ENCODE measurements at regions not wholly inside any gene's neighbourhood (a gene's known extent, or its start where the extent isn't known, plus 50 kb on each side); places are given as distances from the start of the nearest gene placed in this dataset.

DNA sequence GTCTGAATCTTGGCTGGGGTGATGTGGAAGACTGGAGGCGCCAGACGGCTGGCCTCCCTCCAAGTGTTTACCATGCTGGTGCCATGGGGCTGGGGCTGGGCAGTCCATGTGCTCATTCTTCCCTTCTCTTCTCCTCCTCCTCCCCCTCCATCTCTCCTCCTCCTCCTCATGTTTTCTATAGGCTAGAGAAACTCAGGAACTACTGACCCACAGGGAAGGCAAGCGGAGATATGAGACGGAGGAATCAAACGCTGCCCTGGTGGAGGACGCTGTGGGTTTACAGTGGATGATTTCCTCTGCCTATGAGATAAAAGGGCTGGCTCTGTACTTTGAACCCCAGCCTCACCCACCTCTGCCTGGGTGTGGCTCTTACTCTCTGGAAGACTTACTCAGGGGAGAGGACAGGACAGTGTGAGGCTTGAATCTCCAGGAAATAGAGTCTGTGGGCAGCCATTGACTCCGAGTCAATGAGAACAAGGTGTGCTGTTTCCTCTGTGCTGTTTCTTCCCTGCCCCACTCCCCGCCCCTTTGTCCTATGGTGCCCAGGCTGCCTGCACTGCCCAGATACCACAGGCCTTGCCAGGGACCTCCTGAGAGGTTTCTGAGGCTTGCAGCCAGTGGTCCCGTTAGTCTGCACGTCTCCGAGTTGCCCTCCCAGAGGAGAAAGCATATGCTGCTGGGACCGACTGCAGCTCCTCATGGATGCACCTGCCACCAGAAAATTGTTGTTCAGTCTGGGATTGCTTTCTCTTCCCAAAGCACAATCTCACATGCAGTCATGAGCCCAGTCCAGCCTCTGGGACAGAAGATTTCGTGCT lies 132.6 kb upstream of the ARHGAP5 start:
- DNase-seq, result no peak

GRCh38 chr14:31945074-31945613 lies 132.0 kb upstream of the ARHGAP5 start:
- DNase-seq, result no peak

DNA sequence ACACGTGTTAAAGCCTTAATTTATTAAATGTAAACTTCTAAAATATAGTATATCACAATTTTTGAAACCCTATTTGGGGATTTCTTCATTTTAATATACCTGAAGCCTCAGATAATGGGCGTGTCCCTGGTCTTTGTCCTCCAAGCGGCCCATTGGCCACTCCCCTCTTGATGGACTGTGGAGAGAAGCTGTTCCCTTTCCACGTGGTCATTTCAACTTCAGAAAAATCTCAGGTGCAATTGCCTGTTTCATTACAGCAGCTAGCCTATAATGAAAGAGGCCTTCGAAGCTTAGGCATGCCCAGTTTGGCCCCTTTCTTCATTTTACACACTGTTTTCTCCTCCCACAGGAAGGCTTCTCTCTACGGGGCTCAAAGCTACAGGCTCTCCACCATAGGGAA lies 131.4 kb upstream of the ARHGAP5 start:
- DNase-seq, result no peak

DNA sequence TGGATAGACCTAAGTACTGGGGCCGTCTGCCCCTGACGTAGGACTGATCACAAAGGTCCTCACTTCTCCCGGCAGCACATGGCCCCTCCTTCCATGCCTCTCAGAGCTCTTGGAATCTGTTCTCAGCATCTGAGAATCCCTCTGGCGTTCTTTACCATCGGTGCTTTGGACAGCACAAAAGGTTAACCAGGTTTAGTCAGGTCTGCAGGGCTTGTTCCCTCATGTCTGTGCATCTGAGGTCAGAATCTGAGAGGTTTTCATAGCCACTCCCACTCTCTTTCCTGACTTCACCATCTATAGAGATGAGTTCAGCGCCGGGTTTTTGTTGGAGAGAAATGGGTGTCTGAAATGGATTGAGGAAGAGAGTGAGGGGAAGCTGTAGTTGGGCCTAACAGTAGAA lies 130.0 kb upstream of the ARHGAP5 start:
- DNase-seq, result no peak

DNA sequence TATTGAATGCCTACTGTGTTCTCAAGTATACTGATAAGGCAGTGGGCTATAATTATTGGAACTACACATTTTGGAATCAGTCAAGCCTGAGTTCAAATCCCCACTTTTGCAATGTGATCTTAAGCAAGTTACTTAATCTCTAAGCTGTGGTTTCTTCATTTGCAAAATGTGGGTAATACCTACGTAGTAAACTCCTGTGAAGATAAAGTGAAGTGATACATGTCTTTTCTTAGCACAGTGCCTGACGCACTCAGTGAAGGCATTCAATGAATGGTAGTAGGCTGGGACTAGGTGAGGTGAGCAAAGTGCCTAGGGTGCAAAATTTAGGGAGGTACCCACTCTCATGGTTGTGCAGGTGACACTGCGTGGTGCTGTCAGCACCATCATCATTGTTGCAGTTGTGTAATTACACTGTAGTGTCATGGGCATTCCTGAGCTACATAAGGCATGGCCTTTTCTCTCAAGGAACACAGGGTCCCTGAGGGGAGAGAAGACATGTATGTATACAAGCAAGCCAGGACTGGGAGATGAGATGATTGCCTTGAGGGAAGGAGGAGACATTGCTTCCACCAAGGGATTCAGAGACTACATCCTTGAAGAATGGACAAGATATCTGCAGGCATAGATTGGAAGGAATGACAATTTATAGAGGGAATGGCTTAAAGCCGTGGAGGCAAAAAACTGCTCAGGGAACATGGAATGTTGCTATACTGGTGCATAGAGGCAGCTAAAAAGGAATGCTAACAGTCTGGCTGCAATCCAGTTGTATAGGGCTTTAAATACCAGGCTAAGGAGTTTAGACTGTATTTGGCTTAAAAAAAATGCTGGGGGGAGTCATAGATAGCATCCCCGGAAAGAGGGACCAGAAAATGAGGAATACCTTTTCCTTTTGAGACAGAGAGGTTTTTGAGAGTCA lies 129.2 kb upstream of the ARHGAP5 start:
- DNase-seq, result no peak

DNA sequence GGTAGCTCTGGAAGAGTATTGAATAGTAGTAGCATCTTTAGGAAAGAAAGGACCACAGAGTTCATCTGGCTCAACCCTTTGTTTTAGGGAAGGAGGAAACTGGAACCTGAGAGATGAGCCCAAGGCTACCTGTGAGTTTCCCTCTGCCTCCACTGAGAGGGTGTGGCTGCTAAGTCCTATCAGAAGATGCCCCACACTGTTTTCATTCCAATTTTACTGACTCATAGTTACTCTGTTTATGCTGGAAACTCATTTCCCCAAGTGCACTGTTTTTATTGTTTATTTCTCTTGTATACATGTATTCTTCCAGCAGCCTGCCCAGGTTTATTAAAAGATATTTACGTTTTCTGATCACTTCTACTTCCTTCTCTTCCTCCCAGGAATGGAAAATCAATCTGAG lies 127.4 kb upstream of the ARHGAP5 start:
- DNase-seq, result no peak

DNA sequence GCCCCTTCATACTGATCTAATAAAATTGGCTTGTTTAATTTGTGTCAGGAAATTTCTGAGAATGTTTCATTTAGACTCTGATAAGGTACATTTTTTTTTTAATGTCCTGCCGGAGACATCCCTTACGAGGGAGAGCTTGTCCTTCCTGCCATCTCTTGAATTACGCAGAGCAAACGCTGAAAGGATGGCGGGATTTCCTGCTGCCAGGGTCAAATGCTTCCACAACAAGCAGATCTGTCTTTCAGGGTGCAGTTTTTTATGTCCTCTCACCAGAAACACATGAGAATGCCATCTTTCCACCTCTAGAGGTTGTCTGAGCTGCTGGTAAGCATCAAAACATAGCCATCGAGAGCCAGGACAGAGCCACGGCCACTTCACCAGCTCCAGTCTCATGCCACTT lies 126.8 kb upstream of the ARHGAP5 start:
- DNase-seq, result no peak

GRCh38 chr14:31950764-31951637 lies 126.1 kb upstream of the ARHGAP5 start:
- DNase-seq, result peak; percentile 63

GRCh38 chr14:31951638-31951964 lies 125.5 kb upstream of the ARHGAP5 start:
- DNase-seq, result no peak

- no peak for DNase-seq
Observed at GRCh38 chr14:31952573-31952972, 124.5 kb upstream of the ARHGAP5 start.

DNA sequence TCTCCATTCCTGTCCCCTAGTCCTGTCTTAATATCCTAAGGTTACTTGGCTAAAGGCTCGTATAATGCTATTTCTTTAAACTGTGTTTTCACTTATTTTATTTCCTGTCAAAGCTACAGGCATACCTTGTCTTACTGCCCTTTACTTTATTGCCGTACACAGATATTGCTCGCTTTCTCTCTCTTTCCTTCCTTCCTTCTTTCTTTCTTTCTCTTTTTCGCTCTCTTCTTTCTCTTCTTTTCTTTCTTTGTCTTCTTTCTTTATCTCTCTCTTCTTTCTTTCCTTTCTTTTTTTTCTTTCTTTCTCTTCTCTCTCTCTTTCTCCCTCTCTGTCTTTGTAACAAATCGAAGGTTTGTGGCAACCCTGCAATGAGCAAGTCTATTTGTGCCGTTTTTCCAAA lies 123.9 kb upstream of the ARHGAP5 start:
- DNase-seq, result no peak

GRCh38 chr14:31954991-31955390 lies 122.1 kb upstream of the ARHGAP5 start:
- no peak for DNase-seq

- no peak for DNase-seq
Observed at GRCh38 chr14:31955936-31956579, 121.0 kb upstream of the ARHGAP5 start.

DNA sequence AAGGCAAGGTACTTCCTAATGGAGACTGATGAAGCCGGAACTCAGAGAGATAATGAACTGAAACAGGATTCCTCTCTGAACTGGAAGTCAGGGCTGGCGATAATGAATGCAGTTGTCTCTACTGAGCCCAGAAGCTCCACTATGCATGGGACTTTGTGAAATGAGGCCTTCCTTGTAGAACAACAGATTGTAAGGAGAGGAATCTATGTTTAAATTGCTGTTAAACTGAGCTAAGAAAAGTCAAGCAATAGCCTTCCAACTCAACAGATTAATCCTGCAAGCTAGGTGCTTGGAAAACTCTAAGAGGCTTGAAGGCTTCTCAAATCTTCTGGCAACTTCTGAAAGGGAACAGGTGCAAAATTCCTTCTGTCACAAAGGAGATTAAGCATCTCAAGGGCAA lies 119.5 kb upstream of the ARHGAP5 start:
- no peak for DNase-seq

DNA sequence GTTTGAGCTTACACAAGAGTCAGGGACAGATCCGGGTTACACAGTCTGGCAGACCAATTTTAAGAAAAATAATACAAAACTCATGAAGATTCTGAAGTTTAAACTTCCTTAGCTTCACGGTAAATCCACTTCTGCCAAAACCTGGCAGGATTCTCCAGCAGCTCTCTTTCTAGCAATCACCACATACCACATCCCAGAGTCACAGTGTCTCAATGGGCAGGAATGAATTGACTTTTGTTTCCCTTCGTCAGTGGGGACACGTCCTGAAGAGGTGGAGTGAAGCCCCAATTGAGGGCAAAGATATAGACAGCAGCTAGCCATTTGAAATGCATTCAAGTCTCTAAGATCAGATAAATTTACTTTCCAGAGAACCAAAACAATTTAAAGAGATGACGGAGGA lies 117.1 kb upstream of the ARHGAP5 start:
- no peak for DNase-seq

- no peak for DNase-seq
Observed at GRCh38 chr14:31961896-31962295, 115.2 kb upstream of the ARHGAP5 start.

DNA sequence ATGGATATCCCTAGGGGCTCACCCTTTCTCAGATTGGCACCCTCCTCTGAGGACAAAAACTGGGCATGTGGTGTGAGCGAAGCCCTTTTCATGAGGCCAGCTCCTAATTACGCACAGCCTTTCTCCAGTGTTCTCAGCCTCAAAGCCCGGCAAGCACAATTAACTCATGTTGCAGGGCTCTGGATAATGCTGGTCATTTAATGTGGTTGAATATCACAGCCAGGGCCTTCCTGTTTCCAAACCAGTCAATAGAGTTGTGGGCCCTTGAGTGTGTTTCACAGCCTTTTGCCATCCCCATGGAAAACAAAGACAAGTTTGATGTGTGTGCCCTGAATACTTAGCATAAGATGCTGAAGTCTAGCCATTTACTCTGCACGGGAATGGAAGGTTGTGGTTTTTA lies 114.2 kb upstream of the ARHGAP5 start:
- no peak for DNase-seq

DNA sequence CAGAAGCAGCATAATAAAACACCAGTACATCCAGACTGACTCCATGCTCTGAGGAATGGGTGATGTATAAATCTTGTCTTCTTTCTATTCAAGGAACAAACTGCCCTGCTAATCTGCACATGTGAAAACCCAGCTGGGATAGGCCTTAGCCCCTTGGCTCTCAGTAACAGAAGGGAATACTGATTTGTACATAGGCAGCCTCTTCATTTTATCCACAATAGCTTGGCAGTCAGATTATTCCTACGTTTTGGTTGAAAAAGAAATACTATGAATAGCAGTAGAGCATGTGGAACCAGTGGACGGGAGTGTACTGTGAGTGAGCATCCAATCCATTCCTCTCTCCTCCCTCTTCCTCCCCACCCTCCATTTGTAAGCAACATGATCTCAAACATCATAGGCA lies 113.5 kb upstream of the ARHGAP5 start:
- DNase-seq, result no peak

DNA sequence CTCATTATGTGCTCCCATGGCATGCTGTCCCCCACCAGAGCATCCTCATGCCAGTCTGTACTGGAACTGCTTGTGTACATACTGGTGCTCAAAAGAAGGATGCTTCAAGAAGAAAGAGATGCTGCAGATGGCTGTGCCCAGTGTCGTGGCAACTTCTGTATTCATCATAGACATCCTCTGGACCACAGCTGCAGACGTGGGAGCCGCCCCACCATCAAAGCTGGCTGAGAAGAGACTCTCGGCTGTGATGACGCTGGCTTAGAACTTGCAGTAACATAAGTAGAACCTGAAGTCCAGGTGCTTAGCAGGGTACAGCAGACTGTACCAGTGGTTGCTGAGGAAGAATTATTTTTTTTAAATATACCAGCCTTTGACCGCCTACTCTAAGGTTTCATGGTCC lies 112.6 kb upstream of the ARHGAP5 start:
- DNase-seq, result no peak

GRCh38 chr14:31965071-31965734 lies 111.9 kb upstream of the ARHGAP5 start:
- no peak for DNase-seq

DNA sequence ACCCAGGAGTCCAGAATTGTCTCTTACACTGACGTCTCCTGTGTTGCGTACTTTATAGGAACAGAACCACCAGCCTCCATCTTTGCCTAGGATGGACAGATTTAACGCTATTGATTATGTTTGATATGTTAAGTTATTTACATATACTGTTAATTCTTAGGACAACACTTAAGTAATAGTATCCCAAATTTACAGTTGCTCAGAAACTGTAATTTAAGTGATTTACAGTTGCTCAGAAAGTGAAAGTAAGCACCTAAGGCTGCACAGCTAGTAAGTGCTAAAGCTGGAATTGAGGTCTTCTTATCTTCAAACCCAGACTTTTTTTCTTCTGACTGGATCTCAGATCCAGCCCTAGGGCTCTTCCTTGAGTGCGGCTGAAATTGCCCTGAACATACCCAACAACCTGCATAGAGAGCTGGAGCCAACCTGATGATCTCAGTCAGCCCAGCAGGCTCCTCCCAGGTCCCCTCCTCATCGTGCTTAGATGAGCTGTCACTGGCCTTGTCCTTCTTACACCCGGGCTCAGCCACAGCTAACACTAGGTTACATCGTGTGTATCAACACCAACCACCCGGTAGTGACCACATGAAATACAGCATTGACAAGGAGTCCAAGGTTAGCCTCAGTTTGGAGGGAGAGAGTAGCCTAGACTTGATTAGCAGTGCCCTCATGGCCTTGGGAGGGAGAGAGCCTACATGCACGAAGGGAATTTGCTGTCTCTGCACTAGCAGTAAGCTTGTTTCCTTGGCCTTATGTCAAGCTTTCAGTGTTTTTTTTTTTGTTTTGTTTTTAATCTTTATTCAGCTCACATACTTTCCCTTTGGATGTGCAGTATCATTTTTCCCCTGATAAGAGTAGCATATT lies 111.1 kb upstream of the ARHGAP5 start:
- DNase-seq, result no peak
